Panc1 (cell line): ENCODE measurements at regions not wholly inside any gene's neighbourhood (a gene's known extent, or its start where the extent isn't known, plus 50 kb on each side); places are given as distances from the start of the nearest gene placed in this dataset.

Experiments
- ATAC-seq: fragments of 200-7000 bp; cut with Tn5 transposase; 2 replicates; pipeline ENCODE4 v1.9.1; 2020; ENCODE audit warnings: mild to moderate bottlenecking, moderate library complexity
- BruUV-seq: library from RNA; stranded (reverse); fragments of 400-500 nt; replicated peaks from 2 replicates; lab custom pipeline; 2021; lab: Mats Ljungman, UMichigan
- CTCF ChIA-PET: fragments of 300-600 bp; sonication (Branson Sonifier 250); formaldehyde crosslinking; loops from one replicate; lab custom pipeline; 2022; ENCODE audit warnings: antibody characterized with exemption; lab: Charles Lee
- POLR2A ChIA-PET: fragments of 300-600 bp; sonication (Branson Sonifier 250); formaldehyde crosslinking; loops from one replicate; lab custom pipeline; 2022; ENCODE audit warnings: antibody characterized with exemption; lab: Charles Lee
- DNase-seq: peaks from one replicate; pipeline ENCODE4 v3.0.0-alpha.2; 2010; ENCODE audit warnings: low read depth, low spot score
- H3K27ac ChIP-seq: 2 replicates; pipeline ENCODE4 v1.5.1; 2011; ENCODE audit warnings: mild to moderate bottlenecking, low read length, inconsistent platforms
- H3K27me3 ChIP-seq: fragments of 200-500 bp; sonication (Bioruptor generic); 2 replicates; pipeline ENCODE4 v1.6.0; 2014; ENCODE audit warnings: low read length, inconsistent platforms; ENCODE audit not compliant: control insufficient read depth, insufficient read depth
- H3K36me3 ChIP-seq: fragments of 200-500 bp; sonication (Bioruptor generic); 2 replicates; pipeline ENCODE4 v1.5.1; 2014; ENCODE audit warnings: inconsistent platforms, mild to moderate bottlenecking, low read length, moderate library complexity; ENCODE audit not compliant: control insufficient read depth, insufficient read depth
- H3K4me1 ChIP-seq: 2 replicates; pipeline ENCODE4 v1.5.1; 2011; ENCODE audit warnings: inconsistent platforms, mild to moderate bottlenecking, low read length, moderate library complexity; ENCODE audit not compliant: control insufficient read depth, insufficient read depth
- H3K4me3 ChIP-seq, 2 experiments: 2 replicates each; pipeline ENCODE4 v1.5.1; 2011 to 2012; ENCODE audit warnings: low read depth in 2 of 2, low read length in 2 of 2, mild to moderate bottlenecking in 2 of 2, inconsistent platforms in 1 of 2, moderate library complexity in 1 of 2
- H3K9me3 ChIP-seq: fragments of 200-500 bp; sonication (Bioruptor generic); 2 replicates; pipeline ENCODE4 v1.5.1; 2014; ENCODE audit warnings: low read depth, mild to moderate bottlenecking, inconsistent platforms, low read length, moderate library complexity; ENCODE audit not compliant: control insufficient read depth, insufficient read depth
- CTCF ChIP-seq: fragments of 450-650 bp; IDR thresholded peaks from 2 replicates; pipeline ENCODE4 v1.5.1; 2017; ENCODE audit warnings: mild to moderate bottlenecking
- POLR2AphosphoS5 ChIP-seq: IDR thresholded peaks from 2 replicates; pipeline ENCODE4 v1.6.1; 2012; ENCODE audit warnings: mild to moderate bottlenecking, low read depth, low read length, moderate library complexity
- REST ChIP-seq, 2 experiments: IDR thresholded peaks; 2 replicates each; pipeline ENCODE4 v1.6.1; 2011 to 2012; ENCODE audit warnings: low read depth in 2 of 2, control low read depth in 1 of 2, low read length in 1 of 2, mild to moderate bottlenecking in 1 of 2, moderate library complexity in 1 of 2; ENCODE audit not compliant: insufficient read depth in 1 of 2
- SIN3A ChIP-seq: IDR thresholded peaks from 2 replicates; pipeline ENCODE4 v1.6.1; 2012; ENCODE audit warnings: low read depth, mild to moderate bottlenecking, low read length, moderate library complexity, borderline replicate concordance; ENCODE audit not compliant: insufficient read depth
- TCF7L2 ChIP-seq: IDR thresholded peaks from 2 replicates; pipeline ENCODE4 v1.6.1; 2011; ENCODE audit warnings: mild to moderate bottlenecking, low read depth, low read length, inconsistent platforms
- in situ Hi-C: cut with HindIII; loops from 2 replicates; pipeline ENCODE4 v1.10.0; 2016; ENCODE audit warnings: low sequenced_read_pairs, low pct_unique_long_range_greater_than_20kb
- intact Hi-C: fragments of 100-400 bp; cut with micrococcal nuclease; formaldehyde crosslinking; loops from one replicate; pipeline ENCODE4 v1.10.0; 2022; ENCODE audit not compliant: unreplicated experiment

- in situ Hi-C loops = no loop called here
- intact Hi-C loops = no loop called here
- H3K4me3 ChIP-seq = no peak overlapping the region
- H3K27me3 ChIP-seq = no peaks in the 10 kb centered on the region
- no peak overlapping the region for H3K27ac ChIP-seq
- BruUV-seq = no TSS peak
- POLR2A ChIA-PET = no interaction called here
- TF ChIP-seq TCF7L2 = no peak
- no peak for TF ChIP-seq CTCF
- no peak for TF ChIP-seq REST (IDR thresholded peaks at IDR 0.05; ENCODE audit: insufficient read depth in 1 of 2, low read depth in 2 of 2, low read length in 1 of 2)
- no peak for TF ChIP-seq POLR2AphosphoS5
- no peak for TF ChIP-seq SIN3A
- ATAC-seq (no peak), DNase-seq (no peak)
- CTCF ChIA-PET = no interaction called here
- H3K36me3 ChIP-seq = no peaks in the 10 kb centered on the region
- no peaks in the 10 kb centered on the region for H3K9me3 ChIP-seq
- H3K4me1 ChIP-seq = no peaks in the 10 kb centered on the region
Measured at GRCh38 chr13:80199067-80199466, 141.9 kb downstream of the SPRY2 start.

GRCh38 chr13:80196756-80197155 is 144.2 kb downstream of the SPRY2 start:
- H3K27ac ChIP-seq = no peak overlapping the region
- in situ Hi-C loops (no loop called here), intact Hi-C loops (no loop called here)
- H3K9me3 ChIP-seq = no peaks in the 10 kb centered on the region
- H3K4me3 ChIP-seq = no peak overlapping the region
- no peaks in the 10 kb centered on the region for H3K27me3 ChIP-seq
- ChIA-PET POLR2A (no interaction called here), CTCF (no interaction called here)
- ATAC-seq = no peak
- DNase-seq = no peak
- TF ChIP-seq SIN3A = no peak
- TF ChIP-seq CTCF = no peak
- H3K36me3 ChIP-seq = no peaks in the 10 kb centered on the region
- H3K4me1 ChIP-seq = no peaks in the 10 kb centered on the region
- no TSS peak for BruUV-seq

GRCh38 chr13:80195649-80196048 is 145.3 kb downstream of the SPRY2 start:
- no peaks in the 10 kb centered on the region for H3K9me3 ChIP-seq
- in situ Hi-C loops (no loop called here), intact Hi-C loops (no loop called here)
- no peaks in the 10 kb centered on the region for H3K4me1 ChIP-seq
- no peak for TF ChIP-seq SIN3A
- no peak for TF ChIP-seq POLR2AphosphoS5
- no peak for TF ChIP-seq CTCF
- TF ChIP-seq TCF7L2 = no peak
- TF ChIP-seq REST (IDR thresholded peaks at IDR 0.05; ENCODE audit: insufficient read depth in 1 of 2, low read depth in 2 of 2, low read length in 1 of 2) = no peak
- CTCF ChIA-PET = no interaction called here
- POLR2A ChIA-PET = interaction anchor here (0.6 kb wide), 1 partner anchor 433 kb away, joined by 3 read pairs; no protein-coding TSS in a partner anchor
- DNase-seq (no peak), ATAC-seq (no peak)
- no TSS peak for BruUV-seq
- H3K4me3 ChIP-seq = no peak overlapping the region
- no peaks in the 10 kb centered on the region for H3K27me3 ChIP-seq
- H3K36me3 ChIP-seq = no peaks in the 10 kb centered on the region
- H3K27ac ChIP-seq = no peak overlapping the region
